ENCODE measurements at regions not wholly inside any gene's neighbourhood (a gene's known extent, or its start where the extent isn't known, plus 50 kb on each side); places are given as distances from the start of the nearest gene placed in this dataset.
"Not testable (repeated sequence)": the region's sequence is repeated elsewhere in the genome, so short reads cannot be mapped to it uniquely, and the experiment has no call there.

GRCh38 chr5:17829456-17829855, 195.2 kb downstream of the TAF11L14 start:
- DNase-seq: no peak

- DNase-seq: no peak
Measured at GRCh38 chr5:17831279-17831678, 197.0 kb downstream of the TAF11L14 start.

- DNase-seq: peak; percentile 20
Measured at GRCh38 chr5:17832949-17833745, 198.9 kb downstream of the TAF11L14 start.

GRCh38 chr5:17837757-17838156, 203.5 kb downstream of the TAF11L14 start:
- no peak for DNase-seq

- DNase-seq: no peak
Measured at GRCh38 chr5:17838469-17838868, 204.2 kb downstream of the TAF11L14 start.

GRCh38 chr5:17839848-17840247, 205.6 kb downstream of the TAF11L14 start:
- DNase-seq: no peak

- DNase-seq: peak; percentile 65
Measured at GRCh38 chr5:17846496-17846895, 212.2 kb downstream of the TAF11L14 start.

- DNase-seq: peak; percentile 50
Measured at GRCh38 chr5:17847286-17847685, 213.0 kb downstream of the TAF11L14 start.

GRCh38 chr5:17852111-17852510, 217.9 kb downstream of the TAF11L14 start:
- no peak for DNase-seq

- peak; percentile 87 for DNase-seq
Measured at GRCh38 chr5:17852740-17853139, 218.5 kb downstream of the TAF11L14 start.

- DNase-seq: no peak
Measured at GRCh38 chr5:17854901-17855300, 220.6 kb downstream of the TAF11L14 start.

GRCh38 chr5:17860660-17861315, 226.5 kb downstream of the TAF11L14 start:
- DNase-seq: no peak

GRCh38 chr5:17864903-17865302, 230.6 kb downstream of the TAF11L14 start:
- DNase-seq: not testable (repeated sequence)

GRCh38 chr5:17865966-17866365, 231.7 kb downstream of the TAF11L14 start:
- not testable (repeated sequence) for DNase-seq

- no peak for DNase-seq
Measured at GRCh38 chr5:17872204-17872603, 237.9 kb downstream of the TAF11L14 start.

GRCh38 chr5:17878541-17878940, 244.3 kb downstream of the TAF11L14 start:
- no peak for DNase-seq

GRCh38 chr5:17879276-17879675, 245.0 kb downstream of the TAF11L14 start:
- DNase-seq: no peak

- no peak for DNase-seq
Measured at GRCh38 chr5:17880869-17881268, 246.6 kb downstream of the TAF11L14 start.

GRCh38 chr5:17882760-17883488, 248.7 kb downstream of the TAF11L14 start:
- no peak for DNase-seq

GRCh38 chr5:17888155-17888554, 253.9 kb downstream of the TAF11L14 start:
- DNase-seq: no peak

GRCh38 chr5:17890501-17890900, 256.2 kb downstream of the TAF11L14 start:
- no peak for DNase-seq

- no peak for DNase-seq
Measured at GRCh38 chr5:17891881-17892280, 257.6 kb downstream of the TAF11L14 start.

- DNase-seq: peak; percentile 21
Measured at GRCh38 chr5:17893026-17893635, 258.9 kb downstream of the TAF11L14 start.
